ENCODE measurements at regions not wholly inside any gene's neighbourhood (a gene's known extent, or its start where the extent isn't known, plus 50 kb on each side); places are given as distances from the start of the nearest gene placed in this dataset.
A peak's percentile ranks its signal among the peaks of the same experiment; 100 is the strongest.

GRCh38 chr13:100734194-100734720 is 59.7 kb upstream of the TMTC4 start (continued):
- TF ChIP-seq SSRP1 (CRISPR knock-in tag; IDR thresholded peaks at IDR 0.05) (0 out of 2 replicates have a peak, but pooled peaks have one; percentile 27), NAIF1 (CRISPR knock-in tag; IDR thresholded peaks at IDR 0.05; ENCODE audit: borderline replicate concordance) (peak; percentile 35; the same call in 1 of the 2 replicates), SKI (IDR thresholded peaks at IDR 0.05; ENCODE audit: partially characterized antibody) (peak; percentile 93), ZNF282 (IDR thresholded peaks at IDR 0.05; ENCODE audit: partially characterized antibody) (no peak), ZBTB2 (CRISPR knock-in tag; IDR thresholded peaks at IDR 0.05; ENCODE audit: low read depth) (no peak), ZNF460 (CRISPR knock-in tag; IDR thresholded peaks at IDR 0.05; ENCODE audit: borderline replicate concordance) (peak; percentile 18; the same call in 1 of the 2 replicates), REL (CRISPR knock-in tag; conservative IDR thresholded peaks at IDR 0.05) (no peak), ZFAT (CRISPR knock-in tag; conservative IDR thresholded peaks at IDR 0.05) (no peak), JARID2 (CRISPR knock-in tag; IDR thresholded peaks at IDR 0.05; ENCODE audit: insufficient replicate concordance) (no peak), ZNF550 (CRISPR knock-in tag; IDR thresholded peaks at IDR 0.05; ENCODE audit: borderline replicate concordance) (no peak), HDAC1 (CRISPR knock-in tag; IDR thresholded peaks at IDR 0.05) (peak; percentile 73; the same call in 1 of the 2 replicates), ZNF101 (CRISPR knock-in tag; IDR thresholded peaks at IDR 0.05; ENCODE audit: borderline replicate concordance, low read depth) (0 out of 2 replicates have a peak, but pooled peaks have one; percentile 38), RFXANK (CRISPR knock-in tag; IDR thresholded peaks at IDR 0.05) (no peak), MYC (CRISPR knock-in tag; IDR thresholded peaks at IDR 0.05; ENCODE audit: borderline replicate concordance) (no peak), ZNF446 (CRISPR knock-in tag; IDR thresholded peaks at IDR 0.05) (no peak), ZSCAN25 (CRISPR knock-in tag; IDR thresholded peaks at IDR 0.05) (no peak), NFKBIZ (CRISPR knock-in tag; IDR thresholded peaks at IDR 0.05) (peak; percentile 80), ZNF530 (CRISPR knock-in tag; IDR thresholded peaks at IDR 0.05; ENCODE audit: low read depth) (no peak), ZNF670 (CRISPR knock-in tag; IDR thresholded peaks at IDR 0.05; ENCODE audit: borderline replicate concordance) (peak; percentile 56; the same call in 1 of the 2 replicates), DR1 (CRISPR knock-in tag; IDR thresholded peaks at IDR 0.05) (no peak), MYPOP (CRISPR knock-in tag; IDR thresholded peaks at IDR 0.05) (peak; percentile 48; the same call in 1 of the 2 replicates), HNRNPH1 (optimal IDR thresholded peaks at IDR 0.05; ENCODE audit: low read depth, low read length) (no peak), ZSCAN21 (CRISPR knock-in tag; IDR thresholded peaks at IDR 0.05; ENCODE audit: borderline replicate concordance) (no peak), ZBTB14 (CRISPR knock-in tag; IDR thresholded peaks at IDR 0.05) (no peak), ZNF607 (CRISPR knock-in tag; IDR thresholded peaks at IDR 0.05; ENCODE audit: borderline replicate concordance) (no peak), ZBTB34 (CRISPR knock-in tag; IDR thresholded peaks at IDR 0.05) (peak; percentile 37; the same call in 1 of the 2 replicates), ZNF564 (CRISPR knock-in tag; IDR thresholded peaks at IDR 0.05) (no peak; the same call in 1 of the 2 replicates), ZNF253 (CRISPR knock-in tag; IDR thresholded peaks at IDR 0.05; ENCODE audit: borderline replicate concordance) (no peak)
